GM03348 (cell line): ENCODE measurements at regions not wholly inside any gene's neighbourhood (a gene's known extent, or its start where the extent isn't known, plus 50 kb on each side); places are given as distances from the start of the nearest gene placed in this dataset.

Source experiments
- DNase-seq: peaks from one replicate; pipeline ENCODE4 v3.0.0; 2012; ENCODE audit warnings: low spot score

- DNase-seq, result no peak
These were observed 186.2 kb downstream of the ACER2 start for GRCh38 chr9:19595003-19595402.

GRCh38 chr9:19587678-19588077 lies 178.9 kb downstream of the ACER2 start:
- no peak for DNase-seq

- no peak for DNase-seq
These were observed 175.1 kb downstream of the ACER2 start for GRCh38 chr9:19583890-19584289.

- DNase-seq, result no peak
These were observed 168.6 kb downstream of the ACER2 start for GRCh38 chr9:19577411-19577810.

GRCh38 chr9:19568946-19569345 lies 160.1 kb downstream of the ACER2 start:
- no peak for DNase-seq

GRCh38 chr9:19564396-19565061 lies 155.7 kb downstream of the ACER2 start:
- no peak for DNase-seq

GRCh38 chr9:19555214-19555613 lies 146.4 kb downstream of the ACER2 start:
- no peak for DNase-seq

- no peak for DNase-seq
These were observed 145.7 kb downstream of the ACER2 start for GRCh38 chr9:19554529-19554928.

GRCh38 chr9:19553441-19553840 lies 144.6 kb downstream of the ACER2 start:
- DNase-seq, result no peak

- DNase-seq, result no peak
These were observed 143.7 kb downstream of the ACER2 start for GRCh38 chr9:19552282-19553105.

- DNase-seq, result no peak
These were observed 142.5 kb downstream of the ACER2 start for GRCh38 chr9:19551124-19551929.

GRCh38 chr9:19550009-19550408 lies 141.2 kb downstream of the ACER2 start:
- no peak for DNase-seq

GRCh38 chr9:19533373-19533772 lies 124.6 kb downstream of the ACER2 start:
- DNase-seq, result no peak

GRCh38 chr9:19527663-19528062 lies 118.9 kb downstream of the ACER2 start:
- DNase-seq, result no peak

GRCh38 chr9:19522558-19522957 lies 113.7 kb downstream of the ACER2 start:
- DNase-seq, result no peak

- no peak for DNase-seq
These were observed 112.4 kb downstream of the ACER2 start for GRCh38 chr9:19521205-19521604.

- DNase-seq, result no peak
These were observed 108.6 kb downstream of the ACER2 start for GRCh38 chr9:19517202-19517942.

GRCh38 chr9:19516348-19516747 lies 107.5 kb downstream of the ACER2 start:
- DNase-seq, result no peak

GRCh38 chr9:19513671-19514275 lies 105.0 kb downstream of the ACER2 start:
- DNase-seq, result no peak

GRCh38 chr9:19512103-19512832 lies 103.5 kb downstream of the ACER2 start:
- no peak for DNase-seq

- no peak for DNase-seq
These were observed 102.9 kb downstream of the ACER2 start for GRCh38 chr9:19511694-19512093.
